ENCODE measurements at regions not wholly inside any gene's neighbourhood (a gene's known extent, or its start where the extent isn't known, plus 50 kb on each side); places are given as distances from the start of the nearest gene placed in this dataset.

- TF ChIP-seq REST (IDR thresholded peaks at IDR 0.05; ENCODE audit: insufficient read depth in 1 of 2, low read depth in 2 of 2, low read length in 1 of 2) (no peak), CTCF (IDR thresholded peaks at IDR 0.05) (no peak), TCF7L2 (IDR thresholded peaks at IDR 0.05; ENCODE audit: low read depth, low read length) (no peak)
Observed at GRCh38 chr14:27123162-27123561, 525.3 kb upstream of the NOVA1 start.
